GM23248 (cell line): ENCODE measurements at regions not wholly inside any gene's neighbourhood (a gene's known extent, or its start where the extent isn't known, plus 50 kb on each side); places are given as distances from the start of the nearest gene placed in this dataset.

Experiments used
- EZH2 ChIP-seq: fragments of 200-600 bp; sonication (generic); IDR thresholded peaks from 2 replicates; pipeline ENCODE4 v1.6.1; 2018; ENCODE audit warnings: antibody characterized with exemption, mild to moderate bottlenecking; ENCODE audit not compliant: insufficient read depth, poor library complexity, severe bottlenecking
- EZH2phosphoT487 ChIP-seq: fragments of 200-600 bp; sonication (generic); IDR thresholded peaks from 2 replicates; pipeline ENCODE4 v1.6.1; 2018; ENCODE audit warnings: antibody characterized with exemption, moderate library complexity, mild to moderate bottlenecking, low read depth; ENCODE audit not compliant: insufficient read depth

GRCh38 chr9:126070058-126070655, 256.5 kb upstream of the MVB12B start:
- TF ChIP-seq EZH2 (no peak), EZH2phosphoT487 (no peak)
